ENCODE measurements at regions not wholly inside any gene's neighbourhood (a gene's known extent, or its start where the extent isn't known, plus 50 kb on each side); places are given as distances from the start of the nearest gene placed in this dataset.

DNA sequence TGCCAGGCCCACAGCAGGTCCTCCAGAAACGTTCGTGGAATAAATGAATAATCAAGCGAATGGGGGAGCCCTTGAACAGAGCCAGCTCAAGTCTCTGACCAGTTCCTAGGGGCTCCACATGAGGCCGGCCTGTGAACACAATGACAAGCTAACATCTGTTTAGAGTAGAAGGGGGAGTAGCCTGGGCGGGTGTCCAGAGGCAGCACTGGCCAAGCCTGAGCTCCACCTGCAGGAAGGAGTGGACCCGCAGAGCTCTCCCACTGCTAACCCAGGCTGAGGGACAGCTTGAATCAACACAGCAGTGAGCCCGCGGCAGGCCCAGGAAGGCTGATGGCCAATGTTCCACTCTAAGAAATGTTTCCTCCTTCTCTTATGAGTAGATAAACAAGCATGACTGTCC, 234.8 kb upstream of the RAB6C start:
- DNase-seq (ENCODE audit: low read depth in 2 of 2), result no peak

- DNase-seq (ENCODE audit: low read depth in 2 of 2), result no peak
These were observed 231.9 kb upstream of the RAB6C start for GRCh38 chr2:129747500-129748125.

DNA sequence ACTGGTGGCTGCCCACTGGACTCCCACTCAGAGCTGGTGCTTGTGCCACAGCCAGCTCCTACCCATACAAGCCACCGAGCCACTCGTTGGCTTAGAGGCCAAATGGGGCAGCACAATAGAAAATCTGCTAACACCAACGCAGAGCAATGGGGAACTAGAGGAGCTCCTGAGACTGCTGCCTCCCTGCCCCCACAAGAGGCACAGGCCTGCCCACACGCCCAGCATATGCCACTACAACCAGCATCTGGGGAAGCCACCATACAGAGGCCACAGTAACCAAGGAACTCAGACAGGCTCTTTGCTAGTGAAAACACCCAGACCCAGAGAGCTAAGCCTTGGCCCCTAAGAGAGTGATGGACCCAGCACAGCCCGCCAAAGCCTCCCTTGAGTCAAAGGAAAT, 231.2 kb upstream of the RAB6C start:
- DNase-seq (ENCODE audit: low read depth in 2 of 2), result no peak

GRCh38 chr2:129748653-129749052, 230.8 kb upstream of the RAB6C start:
- DNase-seq (ENCODE audit: low read depth in 2 of 2), result no peak

GRCh38 chr2:129751409-129751808, 228.1 kb upstream of the RAB6C start:
- no peak for DNase-seq (ENCODE audit: low read depth in 2 of 2)

DNA sequence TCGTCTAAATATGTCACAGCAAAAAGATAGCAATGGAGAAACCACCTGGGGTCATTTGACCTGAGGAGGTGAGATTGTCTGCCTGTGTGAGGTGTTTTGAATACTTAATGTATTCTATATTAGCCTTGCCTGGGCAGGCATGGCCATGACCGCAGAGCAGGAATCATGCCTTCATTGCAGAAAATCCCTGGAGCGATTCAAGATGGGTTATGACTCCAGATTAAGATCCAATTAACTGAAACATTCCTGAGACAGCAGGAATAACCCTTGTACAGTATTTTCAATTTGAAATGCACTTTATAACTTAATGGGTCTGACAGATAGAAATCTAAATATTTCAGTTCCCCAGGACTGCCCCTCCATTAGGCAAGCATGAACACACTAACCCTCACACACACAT, 227.3 kb upstream of the RAB6C start:
- no peak for DNase-seq (ENCODE audit: low read depth in 2 of 2)

DNA sequence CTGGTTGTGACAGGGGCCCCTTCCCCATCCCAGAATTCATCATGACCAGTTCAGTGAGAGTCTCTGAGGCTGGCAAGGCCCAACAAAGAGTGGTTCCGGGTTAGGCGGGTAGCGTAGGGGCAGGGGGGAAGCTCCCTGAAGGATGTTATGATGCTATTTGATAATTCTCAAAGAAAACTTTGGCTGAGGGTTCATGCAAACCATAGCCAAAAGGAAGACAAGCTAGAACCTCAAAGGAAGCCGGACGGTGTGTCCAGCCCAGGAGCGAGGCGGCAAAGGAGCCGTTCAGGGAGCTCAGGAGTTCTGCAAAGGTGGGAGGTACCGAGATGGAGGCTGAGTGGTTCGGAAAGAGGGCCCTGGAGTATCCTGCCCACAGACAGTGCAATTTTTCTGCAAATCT, 226.8 kb upstream of the RAB6C start:
- DNase-seq (ENCODE audit: low read depth in 2 of 2), result no peak

DNA sequence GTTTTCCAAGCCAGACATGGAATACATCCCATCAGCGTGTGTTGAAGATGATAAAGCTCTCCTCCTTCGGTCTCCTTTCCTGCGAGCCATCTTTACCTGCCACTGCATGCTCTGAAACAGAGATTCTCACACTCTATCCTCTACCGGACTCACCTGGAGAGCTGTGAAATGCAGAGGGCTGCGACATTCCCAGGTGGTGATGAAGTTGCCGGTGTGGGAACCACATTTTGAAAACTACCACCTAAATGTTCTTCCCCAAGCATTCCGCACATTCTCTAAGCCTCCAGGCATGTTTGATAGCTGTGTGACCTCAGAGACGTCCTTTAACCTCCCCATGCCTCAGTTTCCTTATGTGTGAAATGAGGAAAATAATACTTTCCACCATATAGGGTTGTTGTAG, 226.2 kb upstream of the RAB6C start:
- no peak for DNase-seq (ENCODE audit: low read depth in 2 of 2)

DNA sequence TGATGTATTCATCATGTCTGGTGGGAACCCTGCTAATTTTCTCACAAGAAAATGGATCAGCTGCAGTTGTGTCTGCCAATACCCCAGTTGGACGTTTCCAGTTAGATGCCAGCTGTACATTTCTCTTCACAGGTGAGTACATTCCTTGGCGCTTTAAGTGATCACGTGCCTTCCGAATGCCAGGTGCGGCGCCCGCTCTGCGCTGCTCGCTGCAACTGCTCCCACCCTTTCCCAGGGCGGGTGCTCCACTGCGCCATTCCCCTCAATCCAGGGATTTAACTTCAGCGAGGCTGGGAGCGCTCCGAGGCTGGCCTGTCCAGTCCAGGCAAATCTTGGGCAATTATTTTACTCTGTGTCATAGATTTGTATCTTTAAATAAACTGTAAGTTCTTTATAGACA, 225.0 kb upstream of the RAB6C start:
- DNase-seq (ENCODE audit: low read depth in 2 of 2), result no peak

GRCh38 chr2:129754831-129755230, 224.6 kb upstream of the RAB6C start:
- DNase-seq (ENCODE audit: low read depth in 2 of 2), result no peak

GRCh38 chr2:129755786-129756185, 223.7 kb upstream of the RAB6C start:
- DNase-seq (ENCODE audit: low read depth in 2 of 2), result no peak

- no peak for DNase-seq (ENCODE audit: low read depth in 2 of 2)
These were observed 223.2 kb upstream of the RAB6C start for GRCh38 chr2:129756276-129756675.

- no peak for DNase-seq (ENCODE audit: low read depth in 2 of 2)
These were observed 222.0 kb upstream of the RAB6C start for GRCh38 chr2:129757366-129757914.

DNA sequence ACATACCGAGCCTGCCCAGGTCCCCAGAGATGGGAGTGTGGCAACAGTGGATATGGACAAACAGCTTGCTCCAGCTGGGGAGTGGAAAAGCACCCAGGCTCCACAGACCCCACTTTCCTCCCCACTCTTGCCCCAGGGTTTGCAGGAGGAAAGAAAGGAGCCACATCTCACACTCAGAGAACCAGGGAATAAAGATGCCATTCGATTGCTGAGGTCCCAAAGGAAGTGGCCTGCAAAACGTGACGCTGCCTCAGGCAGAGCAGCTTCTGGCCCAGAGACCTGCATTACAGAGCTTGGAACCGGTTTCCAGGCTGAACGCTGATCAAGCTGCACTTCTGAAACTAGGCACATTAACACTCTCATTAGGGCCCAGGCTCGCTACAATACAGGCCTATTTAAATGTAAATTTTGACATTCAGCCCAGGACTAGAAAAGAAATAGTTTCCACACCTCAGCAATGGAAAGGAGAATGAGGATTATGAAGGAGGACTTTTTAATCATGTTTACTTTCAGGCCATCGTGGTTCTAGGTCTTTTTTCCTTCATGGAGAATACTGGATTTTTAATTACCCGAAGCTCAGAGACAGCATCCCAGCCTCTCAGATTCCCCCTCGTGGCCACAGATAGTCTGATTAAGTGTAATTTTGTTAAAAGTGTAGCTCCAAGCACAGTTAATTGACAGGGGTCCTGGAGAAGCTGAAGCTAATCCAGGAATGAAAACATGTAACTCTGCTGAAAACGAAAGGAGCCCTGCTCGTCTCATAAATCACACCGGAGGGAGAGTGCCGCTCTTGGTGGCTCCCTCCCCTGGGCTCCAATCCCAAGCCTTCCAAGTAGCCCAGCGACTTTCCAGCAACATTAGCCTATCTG, 221.3 kb upstream of the RAB6C start:
- DNase-seq (ENCODE audit: low read depth in 2 of 2), result no peak

- DNase-seq (ENCODE audit: low read depth in 2 of 2), result no peak
These were observed 220.5 kb upstream of the RAB6C start for GRCh38 chr2:129758784-129759471.

GRCh38 chr2:129759472-129760010, 219.9 kb upstream of the RAB6C start:
- DNase-seq (ENCODE audit: low read depth in 2 of 2), result no peak

DNA sequence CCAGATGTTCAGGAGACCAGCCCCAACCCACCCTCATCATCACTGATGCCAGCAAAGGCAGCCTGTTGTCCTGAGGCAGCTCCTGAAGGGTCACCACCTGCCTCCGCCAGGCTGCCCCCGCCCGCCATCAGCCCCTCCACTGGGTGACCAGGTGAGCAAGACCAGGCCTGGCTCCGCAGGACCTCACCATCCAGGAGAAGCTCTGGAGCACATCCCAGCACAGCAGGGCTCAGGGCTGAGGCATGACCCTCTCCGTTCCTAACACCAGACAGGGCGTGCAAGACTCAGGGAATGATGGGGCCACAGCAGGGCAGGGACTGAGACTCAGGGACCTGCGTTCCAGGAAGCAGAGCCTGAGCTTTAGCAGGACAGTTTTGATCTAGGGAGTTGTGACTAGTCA, 218.8 kb upstream of the RAB6C start:
- no peak for DNase-seq (ENCODE audit: low read depth in 2 of 2)

- no peak for DNase-seq (ENCODE audit: low read depth in 2 of 2)
These were observed 217.9 kb upstream of the RAB6C start for GRCh38 chr2:129761569-129762021.

GRCh38 chr2:129762386-129763189, 216.9 kb upstream of the RAB6C start:
- no peak for DNase-seq (ENCODE audit: low read depth in 2 of 2)

- no peak for DNase-seq (ENCODE audit: low read depth in 2 of 2)
These were observed 216.1 kb upstream of the RAB6C start for GRCh38 chr2:129763190-129763846.

DNA sequence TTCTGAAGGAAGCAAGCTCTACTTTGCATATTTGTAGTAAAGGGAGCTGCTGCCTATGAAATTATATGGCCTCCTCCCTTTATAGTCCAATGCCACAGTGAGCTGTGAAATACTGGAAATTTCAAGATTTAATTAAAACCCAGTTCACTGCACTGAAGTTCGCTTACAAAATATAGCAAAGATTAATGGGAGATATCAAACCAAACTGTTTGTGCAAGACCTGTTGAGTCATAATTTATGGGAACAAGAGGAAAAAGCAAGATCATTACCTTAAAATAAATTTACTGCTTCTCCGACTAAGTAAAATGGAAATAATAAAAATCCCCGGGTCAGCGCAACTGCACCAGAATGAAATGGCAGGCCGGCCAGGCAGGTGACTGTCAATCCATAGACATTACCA, 215.5 kb upstream of the RAB6C start:
- DNase-seq (ENCODE audit: low read depth in 2 of 2), result no peak
